Neural cell (in vitro differentiated cells): ENCODE measurements at regions not wholly inside any gene's neighbourhood (a gene's known extent, or its start where the extent isn't known, plus 50 kb on each side); places are given as distances from the start of the nearest gene placed in this dataset.

ENCODE experiments used
- EZH2 ChIP-seq: fragments of 200-600, 300-800 bp; shearing (Covaris generic), sonication (generic); IDR thresholded peaks from 2 replicates; pipeline ENCODE4 v1.6.1; 2014; ENCODE audit warnings: antibody characterized with exemption, low read length, borderline replicate concordance, mild to moderate bottlenecking; ENCODE audit not compliant: insufficient read depth, poor library complexity, severe bottlenecking
- POLR2AphosphoS5 ChIP-seq: IDR thresholded peaks from 2 replicates; pipeline ENCODE4 v1.6.1; 2012
- SMC3 ChIP-seq: fragments of 450-650 bp; conservative IDR thresholded peaks from 2 replicates; pipeline ENCODE4 v1.6.1; 2014; ENCODE audit warnings: antibody characterized with exemption, mild to moderate bottlenecking, moderate library complexity; ENCODE audit not compliant: poor library complexity
- TAF1 ChIP-seq: IDR thresholded peaks from 2 replicates; pipeline ENCODE4 v1.6.1; 2012; ENCODE audit warnings: low read depth
- TF ChIP-seq, protein P1 (sequence below): fragments of 450-650 bp; IDR thresholded peaks from 2 replicates; pipeline ENCODE4 v1.5.1; 2014; ENCODE audit warnings: antibody characterized with exemption, mild to moderate bottlenecking, moderate library complexity; ENCODE audit not compliant: poor library complexity, severe bottlenecking

DNA sequence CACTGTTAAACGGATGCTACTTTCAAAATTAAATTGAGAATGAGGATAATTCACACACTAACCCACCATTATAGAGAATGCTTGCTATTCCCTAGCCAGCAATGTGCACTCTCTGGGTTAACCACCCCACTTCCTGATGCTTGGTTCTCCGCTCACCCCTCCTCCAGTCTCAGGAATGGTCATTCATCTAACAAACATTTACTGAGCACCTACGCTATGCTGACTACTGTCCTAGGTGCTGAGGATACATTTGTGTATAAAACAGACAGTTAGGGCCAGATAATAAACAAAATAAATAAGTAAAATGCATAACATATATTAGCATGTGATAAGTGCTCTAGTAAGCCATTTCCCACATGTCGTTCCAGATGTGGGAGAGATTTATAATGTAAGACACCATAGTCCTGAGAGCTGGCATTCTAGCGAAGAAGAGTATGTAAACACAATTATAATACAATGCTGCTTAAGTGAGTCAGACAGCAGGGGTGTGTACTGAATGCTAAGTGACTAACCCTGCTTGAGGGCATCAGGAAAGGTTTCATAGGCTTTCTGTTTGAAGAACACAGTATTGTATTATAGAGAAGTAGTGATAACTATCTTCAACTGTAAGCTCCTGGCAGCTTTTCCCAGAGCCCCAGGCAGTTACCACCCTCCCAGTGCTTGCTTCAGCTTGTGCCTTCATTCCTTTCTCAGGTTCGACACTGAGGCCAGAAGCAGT is 126.7 kb upstream of the CACHD1 start:
- TF ChIP-seq, protein P1, sequence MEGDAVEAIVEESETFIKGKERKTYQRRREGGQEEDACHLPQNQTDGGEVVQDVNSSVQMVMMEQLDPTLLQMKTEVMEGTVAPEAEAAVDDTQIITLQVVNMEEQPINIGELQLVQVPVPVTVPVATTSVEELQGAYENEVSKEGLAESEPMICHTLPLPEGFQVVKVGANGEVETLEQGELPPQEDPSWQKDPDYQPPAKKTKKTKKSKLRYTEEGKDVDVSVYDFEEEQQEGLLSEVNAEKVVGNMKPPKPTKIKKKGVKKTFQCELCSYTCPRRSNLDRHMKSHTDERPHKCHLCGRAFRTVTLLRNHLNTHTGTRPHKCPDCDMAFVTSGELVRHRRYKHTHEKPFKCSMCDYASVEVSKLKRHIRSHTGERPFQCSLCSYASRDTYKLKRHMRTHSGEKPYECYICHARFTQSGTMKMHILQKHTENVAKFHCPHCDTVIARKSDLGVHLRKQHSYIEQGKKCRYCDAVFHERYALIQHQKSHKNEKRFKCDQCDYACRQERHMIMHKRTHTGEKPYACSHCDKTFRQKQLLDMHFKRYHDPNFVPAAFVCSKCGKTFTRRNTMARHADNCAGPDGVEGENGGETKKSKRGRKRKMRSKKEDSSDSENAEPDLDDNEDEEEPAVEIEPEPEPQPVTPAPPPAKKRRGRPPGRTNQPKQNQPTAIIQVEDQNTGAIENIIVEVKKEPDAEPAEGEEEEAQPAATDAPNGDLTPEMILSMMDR, result no peak
- TF ChIP-seq SMC3 (no peak), POLR2AphosphoS5 (no peak), EZH2 (no peak), TAF1 (no peak)
